Lower lobe of right lung (tissue), 2 donors: ENCODE measurements at regions not wholly inside any gene's neighbourhood (a gene's known extent, or its start where the extent isn't known, plus 50 kb on each side); places are given as distances from the start of the nearest gene placed in this dataset.

Source experiments
- ATAC-seq, 2 donors: fragments of 200-7000 bp; cut with Tn5 transposase; one replicate each; pipeline ENCODE4 v1.9.1; 2020 to 2022; ENCODE audit warnings: mild to moderate bottlenecking in 2 of 2, moderate library complexity in 2 of 2
- DNase-seq: peaks from one replicate; pipeline ENCODE4 v3.0.0-alpha.2; 2020
- H3K27ac ChIP-seq: fragments of 200-600 bp; one replicate; pipeline ENCODE4 v1.8.0; 2022
- H3K27me3 ChIP-seq: fragments of 200-600 bp; one replicate; pipeline ENCODE4 v1.8.0; 2022; ENCODE audit warnings: low read depth
- H3K36me3 ChIP-seq: fragments of 200-600 bp; one replicate; pipeline ENCODE4 v1.8.0; 2022; ENCODE audit warnings: mild to moderate bottlenecking
- H3K4me1 ChIP-seq: fragments of 200-600 bp; one replicate; pipeline ENCODE4 v1.8.0; 2022
- H3K4me3 ChIP-seq: fragments of 200-600 bp; one replicate; pipeline ENCODE4 v1.8.0; 2022; ENCODE audit warnings: mild to moderate bottlenecking
- H3K9me3 ChIP-seq: fragments of 200-600 bp; one replicate; pipeline ENCODE4 v1.8.0; 2022
- intact Hi-C: fragments of 100-400 bp; cut with DNase I; formaldehyde crosslinking; loops from one replicate; pipeline ENCODE4 v1.11.0; 2022
- TF ChIP-seq, protein P1 (sequence below): fragments of 200-600 bp; IDR thresholded peaks from one replicate; pipeline ENCODE4 v1.8.0; 2022; ENCODE audit warnings: antibody characterized with exemption, mild to moderate bottlenecking
- donor health status: DM: no; HTN: yes; CAD: no; lungs with severe emphysema.

DNA sequence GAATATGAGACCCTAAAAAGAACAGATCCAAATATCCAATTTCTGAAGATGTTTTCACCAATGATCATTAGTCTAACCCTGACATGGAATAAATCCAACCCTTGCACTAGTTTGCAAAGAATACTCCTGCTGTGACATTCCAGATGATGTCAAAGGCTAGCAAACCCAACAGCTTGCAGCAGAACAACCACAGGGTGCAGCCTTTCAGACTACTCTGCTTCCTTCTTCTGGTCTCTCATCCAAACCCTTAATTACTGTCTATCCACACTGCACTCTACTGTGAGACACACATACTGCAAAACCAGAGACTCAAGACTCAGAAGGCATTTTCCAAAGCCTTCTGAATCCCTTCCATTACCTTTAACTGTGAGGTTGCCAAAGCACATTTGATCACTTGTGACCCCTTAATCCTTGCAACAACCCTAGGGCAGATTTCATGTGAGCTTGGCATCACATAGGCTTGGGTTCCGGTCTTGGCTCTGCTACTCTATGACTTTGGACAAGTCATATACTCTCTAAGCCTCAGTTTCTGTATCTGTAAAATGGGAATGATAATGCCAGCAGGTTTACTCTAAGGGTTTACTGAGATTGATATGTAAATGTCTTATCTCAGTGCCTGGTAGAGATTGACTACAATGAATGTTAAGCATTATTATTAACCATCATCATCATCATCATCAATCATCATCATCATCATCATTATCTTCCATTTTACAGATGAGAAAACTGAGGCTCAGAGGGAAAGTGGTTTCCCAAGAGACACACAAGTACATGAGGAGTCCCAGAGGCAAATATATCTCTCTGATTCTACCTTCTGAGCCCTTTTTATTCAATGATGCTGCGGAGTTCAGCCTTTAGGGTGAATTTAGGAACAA is 94.5 kb downstream of the SYF2 start:
- Histone ChIP-seq H3K4me3 (no peak overlapping the region), H3K27me3 (peaks cover 22% of the 10 kb centered on the region), H3K9me3 (no peaks in the 10 kb centered on the region), H3K27ac (no peak overlapping the region), H3K4me1 (no peaks in the 10 kb centered on the region), H3K36me3 (no peaks in the 10 kb centered on the region)
- ATAC-seq (no peak), DNase-seq (no peak)
- intact Hi-C loops, result no loop called here
- TF ChIP-seq, protein P1, sequence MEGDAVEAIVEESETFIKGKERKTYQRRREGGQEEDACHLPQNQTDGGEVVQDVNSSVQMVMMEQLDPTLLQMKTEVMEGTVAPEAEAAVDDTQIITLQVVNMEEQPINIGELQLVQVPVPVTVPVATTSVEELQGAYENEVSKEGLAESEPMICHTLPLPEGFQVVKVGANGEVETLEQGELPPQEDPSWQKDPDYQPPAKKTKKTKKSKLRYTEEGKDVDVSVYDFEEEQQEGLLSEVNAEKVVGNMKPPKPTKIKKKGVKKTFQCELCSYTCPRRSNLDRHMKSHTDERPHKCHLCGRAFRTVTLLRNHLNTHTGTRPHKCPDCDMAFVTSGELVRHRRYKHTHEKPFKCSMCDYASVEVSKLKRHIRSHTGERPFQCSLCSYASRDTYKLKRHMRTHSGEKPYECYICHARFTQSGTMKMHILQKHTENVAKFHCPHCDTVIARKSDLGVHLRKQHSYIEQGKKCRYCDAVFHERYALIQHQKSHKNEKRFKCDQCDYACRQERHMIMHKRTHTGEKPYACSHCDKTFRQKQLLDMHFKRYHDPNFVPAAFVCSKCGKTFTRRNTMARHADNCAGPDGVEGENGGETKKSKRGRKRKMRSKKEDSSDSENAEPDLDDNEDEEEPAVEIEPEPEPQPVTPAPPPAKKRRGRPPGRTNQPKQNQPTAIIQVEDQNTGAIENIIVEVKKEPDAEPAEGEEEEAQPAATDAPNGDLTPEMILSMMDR, result no peak

DNA sequence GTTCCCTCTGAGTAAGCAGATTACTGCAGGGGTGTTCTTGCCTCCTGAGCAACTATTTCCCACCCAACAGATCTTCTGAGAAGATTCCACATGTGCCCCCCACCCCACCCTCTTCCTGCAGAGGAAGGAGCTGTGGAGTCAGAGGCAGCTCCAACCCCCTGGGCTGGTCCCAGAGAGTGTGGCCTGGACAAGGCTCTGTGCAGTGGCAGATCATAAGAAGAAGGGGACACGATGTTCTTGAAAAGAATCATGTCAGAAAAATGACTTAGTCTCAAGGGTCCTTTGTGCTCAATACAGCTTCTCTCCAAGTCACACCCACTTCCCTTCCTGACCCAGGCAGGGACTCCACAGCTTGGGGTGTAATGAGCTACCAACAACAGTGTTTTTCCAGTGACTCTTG is 95.2 kb downstream of the SYF2 start:
- TF ChIP-seq, protein P1, result no peak
- Histone ChIP-seq H3K27me3 (peaks cover 22% of the 10 kb centered on the region), H3K4me3 (no peak overlapping the region), H3K27ac (no peak overlapping the region), H3K4me1 (no peaks in the 10 kb centered on the region), H3K9me3 (no peaks in the 10 kb centered on the region), H3K36me3 (no peaks in the 10 kb centered on the region)
- DNase-seq (no peak), ATAC-seq (no peak)
- intact Hi-C loops, result no loop called here

DNA sequence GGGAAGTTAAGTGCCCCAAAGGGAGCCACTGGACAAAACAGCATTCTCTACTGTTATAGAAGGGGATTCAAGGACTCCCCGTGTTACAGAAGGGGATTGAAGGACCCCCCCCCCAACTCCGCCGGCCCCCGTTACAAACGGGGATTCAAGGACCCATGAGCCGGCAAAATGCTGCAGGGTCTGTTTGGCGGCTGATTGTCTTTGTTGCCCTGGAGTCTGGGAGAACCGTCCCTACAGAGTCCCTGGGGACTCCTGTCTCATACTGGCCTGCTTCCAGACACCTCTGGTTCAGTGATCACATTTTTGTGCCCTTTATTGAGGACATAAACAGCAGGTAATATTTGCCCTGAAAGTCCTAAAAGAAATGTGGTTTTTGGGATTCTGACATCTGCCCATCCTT is 96.4 kb downstream of the SYF2 start:
- TF ChIP-seq, protein P1, result no peak

DNA sequence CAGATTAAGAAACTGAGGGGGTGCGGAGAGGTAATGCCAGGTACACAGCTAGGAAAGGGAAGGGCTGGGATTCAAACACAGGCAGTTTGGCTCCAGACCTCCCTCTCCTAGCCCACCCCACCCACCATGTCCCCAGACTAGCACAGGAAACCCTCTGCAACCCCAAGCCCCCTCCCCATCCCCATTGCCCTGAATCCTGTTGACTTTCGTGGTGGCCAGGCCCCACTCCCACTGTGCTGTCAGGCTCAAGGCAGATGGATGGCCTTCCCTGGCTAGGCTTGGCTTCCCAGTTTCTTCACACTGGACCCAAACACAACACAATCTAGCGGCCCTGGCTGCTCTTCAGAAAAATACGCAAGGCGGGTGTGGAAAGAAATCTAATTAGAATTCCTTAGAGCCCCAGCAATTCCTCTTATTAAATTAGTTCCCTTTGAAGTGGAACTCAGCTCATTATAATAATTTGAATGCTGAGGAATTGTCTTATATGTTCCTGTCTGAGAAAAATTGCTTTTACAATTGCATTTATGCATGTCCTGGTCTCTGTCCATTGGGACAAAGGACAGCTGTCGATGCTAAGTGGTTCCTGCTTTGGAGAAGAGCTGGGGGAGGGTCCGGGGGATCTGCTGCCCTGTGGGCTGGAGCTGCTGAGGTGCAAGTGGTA is 97.4 kb downstream of the SYF2 start:
- Histone ChIP-seq H3K9me3 (no peaks in the 10 kb centered on the region), H3K36me3 (no peaks in the 10 kb centered on the region), H3K4me1 (no peaks in the 10 kb centered on the region), H3K27ac (no peak overlapping the region), H3K27me3 (peaks cover 13% of the 10 kb centered on the region), H3K4me3 (no peak overlapping the region)
- ATAC-seq (no peak), DNase-seq (no peak)
- TF ChIP-seq, protein P1, result no peak
- intact Hi-C loops, result no loop called here

More for the DNA sequence above, 96.4 kb downstream of the SYF2 start:
- ATAC-seq, result no peak
- Histone ChIP-seq H3K4me1 (no peaks in the 10 kb centered on the region), H3K27me3 (peaks cover 22% of the 10 kb centered on the region), H3K9me3 (no peaks in the 10 kb centered on the region), H3K36me3 (no peaks in the 10 kb centered on the region), H3K4me3 (no peak overlapping the region), H3K27ac (no peak overlapping the region)
- intact Hi-C loops, result no loop called here
- DNase-seq, result no peak

DNA sequence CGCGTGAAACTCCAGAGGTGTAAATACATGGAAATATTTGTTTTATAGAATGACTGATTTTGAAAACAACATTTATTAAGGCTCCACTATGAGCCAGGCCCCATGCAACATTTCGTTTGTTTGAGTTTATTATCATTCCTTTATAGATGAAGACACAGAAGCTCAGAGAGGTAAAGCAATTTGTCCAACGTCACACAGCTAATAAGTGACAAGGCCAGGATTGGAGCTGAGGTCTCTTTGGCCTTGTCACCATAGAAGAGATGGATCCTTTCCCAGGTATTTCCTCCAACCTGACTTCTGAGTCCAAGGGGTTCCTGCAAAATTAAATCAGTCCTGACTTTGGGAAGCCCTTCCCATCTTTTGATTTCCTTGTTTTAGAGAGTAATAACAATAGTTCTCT is 98.0 kb downstream of the SYF2 start:
- intact Hi-C loops, result no loop called here
- TF ChIP-seq, protein P1, result no peak
- no peak for ATAC-seq

More for the DNA sequence above, 98.0 kb downstream of the SYF2 start:
- Histone ChIP-seq H3K27me3 (peaks cover 7% of the 10 kb centered on the region), H3K4me1 (no peaks in the 10 kb centered on the region), H3K4me3 (no peak overlapping the region), H3K27ac (no peak overlapping the region), H3K9me3 (no peaks in the 10 kb centered on the region), H3K36me3 (no peaks in the 10 kb centered on the region)
- DNase-seq, result no peak
